HG03103 (cell line): ENCODE measurements at regions not wholly inside any gene's neighbourhood (a gene's known extent, or its start where the extent isn't known, plus 50 kb on each side); places are given as distances from the start of the nearest gene placed in this dataset.
"Not testable (repeated sequence)": the region's sequence is repeated elsewhere in the genome, so short reads cannot be mapped to it uniquely, and the experiment has no call there.

Experiments
- ATAC-seq: cut with Tn5 transposase; IDR thresholded peaks from one replicate; pipeline ENCODE4 v1.9.1; 2021; ENCODE audit warnings: low read depth; ENCODE audit not compliant: unreplicated experiment

GRCh38 chr3:177356113-177356512 is 158.8 kb upstream of the TBL1XR1 start:
- no peak for ATAC-seq

- ATAC-seq: no peak
These were observed 159.7 kb upstream of the TBL1XR1 start for GRCh38 chr3:177356952-177357351.

- ATAC-seq: no peak
These were observed 160.2 kb upstream of the TBL1XR1 start for GRCh38 chr3:177357352-177358090.

- ATAC-seq: peak; percentile 36
These were observed 161.1 kb upstream of the TBL1XR1 start for GRCh38 chr3:177358091-177358976.

- ATAC-seq: no peak
These were observed 161.8 kb upstream of the TBL1XR1 start for GRCh38 chr3:177358977-177359592.

- peak; percentile 64 for ATAC-seq
These were observed 162.5 kb upstream of the TBL1XR1 start for GRCh38 chr3:177359593-177360357.

- ATAC-seq: no peak
These were observed 164.0 kb upstream of the TBL1XR1 start for GRCh38 chr3:177361081-177361938.

- no peak for ATAC-seq
These were observed 165.3 kb upstream of the TBL1XR1 start for GRCh38 chr3:177362626-177363025.

GRCh38 chr3:177364236-177364635 is 167.0 kb upstream of the TBL1XR1 start:
- ATAC-seq: no peak

- ATAC-seq: not testable (repeated sequence)
These were observed 168.0 kb upstream of the TBL1XR1 start for GRCh38 chr3:177365294-177365693.

- ATAC-seq: no peak
These were observed 170.5 kb upstream of the TBL1XR1 start for GRCh38 chr3:177367788-177368187.

- no peak for ATAC-seq
These were observed 173.1 kb upstream of the TBL1XR1 start for GRCh38 chr3:177370246-177370822.

GRCh38 chr3:177371146-177371545 is 173.9 kb upstream of the TBL1XR1 start:
- no peak for ATAC-seq

GRCh38 chr3:177371888-177372287 is 174.6 kb upstream of the TBL1XR1 start:
- no peak for ATAC-seq

GRCh38 chr3:177374323-177374722 is 177.0 kb upstream of the TBL1XR1 start:
- ATAC-seq: no peak

- ATAC-seq: no peak
These were observed 178.0 kb upstream of the TBL1XR1 start for GRCh38 chr3:177375316-177375715.

- ATAC-seq: no peak
These were observed 179.9 kb upstream of the TBL1XR1 start for GRCh38 chr3:177377166-177377565.

- no peak for ATAC-seq
These were observed 180.9 kb upstream of the TBL1XR1 start for GRCh38 chr3:177378168-177378567.

GRCh38 chr3:177379045-177379444 is 181.8 kb upstream of the TBL1XR1 start:
- no peak for ATAC-seq
